ENCODE measurements at regions not wholly inside any gene's neighbourhood (a gene's known extent, or its start where the extent isn't known, plus 50 kb on each side); places are given as distances from the start of the nearest gene placed in this dataset.

- TF ChIP-seq CTCF (conservative IDR thresholded peaks at IDR 0.05 in 1 of 2, IDR thresholded peaks at IDR 0.05 in 1 of 2; ENCODE audit: low read depth in 1 of 2, low read length in 2 of 2): no peak
- TF ChIP-seq EZH2 (IDR thresholded peaks at IDR 0.05; ENCODE audit: low read length, missing control alignments): no peak
Measured at GRCh38 chr4:153922148-153922547, 133.3 kb upstream of the SFRP2 start.
